T-helper 2 cell treated with Interferon-gamma antibody and Interleukin-4, amounts not matched to agents 100 ng/mL and 5 ng/mL, for 36 hours (primary cell): ENCODE measurements at regions not wholly inside any gene's neighbourhood (a gene's known extent, or its start where the extent isn't known, plus 50 kb on each side); places are given as distances from the start of the nearest gene placed in this dataset.
"Not testable (repeated sequence)": the region's sequence is repeated elsewhere in the genome, so short reads cannot be mapped to it uniquely, and the experiment has no call there.

Experiments used
- intact Hi-C: fragments of 100-400 bp; cut with micrococcal nuclease; formaldehyde crosslinking; loops from one replicate; pipeline ENCODE4 v1.15.1; 2023

DNA sequence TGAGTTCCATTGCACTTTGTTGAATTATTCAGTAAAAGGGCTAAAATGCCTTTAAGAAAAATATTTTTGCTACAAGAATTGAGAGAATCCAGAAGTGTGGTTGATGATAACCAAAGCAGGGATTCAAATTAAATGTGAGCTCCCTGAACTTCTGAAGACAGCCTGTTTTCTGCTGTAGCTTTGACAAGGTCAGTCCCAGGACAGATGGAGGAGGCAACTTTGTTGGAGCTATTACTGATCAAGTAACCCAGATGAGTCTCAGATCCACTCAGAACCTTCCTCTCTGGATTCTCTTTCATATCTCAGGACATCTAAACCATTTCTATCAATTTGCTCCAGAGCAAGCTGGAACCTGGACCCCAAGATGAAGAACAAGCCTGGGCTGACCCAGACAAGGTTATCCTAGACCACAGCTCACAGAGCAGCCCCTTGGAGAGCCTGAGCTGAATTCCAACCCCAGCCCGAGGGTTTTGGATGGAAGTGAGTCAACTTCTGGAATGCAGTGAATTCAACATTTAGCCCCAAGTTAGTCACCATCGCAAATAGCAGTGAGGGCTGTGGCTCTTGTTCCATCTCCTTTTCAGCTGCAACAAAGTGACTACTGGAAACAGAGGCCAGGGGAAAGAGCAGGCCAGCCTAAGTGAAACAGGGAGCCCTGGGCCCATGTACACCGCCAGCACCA is 137.8 kb upstream of the TSC22D1 start:
- intact Hi-C loops, result no loop called here

DNA sequence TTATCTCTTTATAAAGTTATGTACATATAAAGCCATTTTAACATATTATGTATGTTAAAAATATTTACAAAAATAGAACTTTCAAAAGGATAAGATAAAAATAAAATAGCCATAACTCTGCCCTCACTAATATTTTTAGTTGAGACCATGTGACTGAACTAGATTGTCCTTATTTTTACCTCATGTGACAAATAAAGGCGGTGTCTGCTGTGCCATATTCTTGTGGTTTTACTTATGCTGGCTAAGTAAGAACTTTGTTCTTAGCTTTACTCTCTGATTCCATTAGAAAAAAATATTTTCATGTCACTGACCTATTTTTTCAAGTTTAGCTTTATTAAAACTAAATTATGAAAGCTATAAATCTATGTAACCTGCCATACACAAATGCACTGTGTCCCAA is 135.6 kb upstream of the TSC22D1 start:
- intact Hi-C loops, result no loop called here

DNA sequence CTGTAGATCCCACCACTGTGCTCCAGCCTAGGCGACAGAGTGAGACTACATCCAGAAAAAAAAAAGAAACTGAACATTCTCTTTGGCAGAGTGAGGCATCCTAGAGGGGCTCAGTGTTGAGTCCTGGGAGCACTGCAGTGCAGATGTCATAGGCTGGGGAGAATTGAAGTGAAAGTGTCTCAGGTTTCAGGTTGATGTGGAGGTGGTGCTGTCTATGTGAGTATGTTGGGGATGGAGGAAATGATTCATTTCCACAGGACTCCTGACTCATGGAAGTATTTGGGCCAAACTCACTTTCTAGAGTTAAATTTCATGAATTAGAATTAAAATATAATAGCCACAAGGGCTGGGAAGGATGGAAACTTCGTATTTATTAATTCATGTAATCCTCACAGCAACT is 134.4 kb upstream of the TSC22D1 start:
- intact Hi-C loops, result no loop called here

DNA sequence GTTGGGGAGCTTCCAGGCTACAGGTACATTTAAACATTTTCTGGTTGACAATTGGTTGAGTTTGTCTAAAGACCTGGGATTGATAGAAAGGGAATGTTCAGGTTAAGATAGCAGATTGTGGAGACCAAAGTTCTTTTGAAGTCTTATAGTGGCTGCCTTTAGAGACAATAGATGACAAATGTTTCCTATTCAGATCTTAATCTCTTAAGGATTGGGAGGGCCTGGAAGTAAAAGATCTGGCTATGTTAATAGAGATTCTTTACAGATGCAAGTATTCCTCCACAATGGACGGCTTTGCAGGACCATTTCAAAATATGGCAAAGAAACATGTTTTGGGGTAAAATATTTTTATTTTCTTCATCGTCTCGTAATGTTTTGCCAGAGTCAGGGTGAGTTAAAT is 128.7 kb upstream of the TSC22D1 start:
- intact Hi-C loops, result not testable (repeated sequence)

DNA sequence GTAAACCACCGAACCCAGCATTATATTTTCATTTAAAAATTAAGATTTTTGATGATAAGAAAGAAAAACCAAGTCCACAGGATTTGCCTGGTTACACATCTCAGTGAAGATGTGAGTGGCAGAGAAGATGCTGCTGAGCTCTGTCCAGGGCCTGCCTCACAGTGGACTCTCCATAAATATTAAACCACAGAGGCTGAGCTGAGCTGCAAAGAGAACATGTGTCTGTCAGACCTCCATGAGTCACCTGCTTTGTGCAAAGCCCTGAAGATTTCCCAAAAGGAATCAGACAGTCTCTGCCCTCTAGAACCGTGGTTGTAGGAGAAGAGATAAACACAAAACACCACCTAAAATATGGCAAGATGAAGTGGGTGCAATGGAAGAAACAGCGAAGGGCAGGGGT is 127.2 kb upstream of the TSC22D1 start:
- intact Hi-C loops, result no loop called here

DNA sequence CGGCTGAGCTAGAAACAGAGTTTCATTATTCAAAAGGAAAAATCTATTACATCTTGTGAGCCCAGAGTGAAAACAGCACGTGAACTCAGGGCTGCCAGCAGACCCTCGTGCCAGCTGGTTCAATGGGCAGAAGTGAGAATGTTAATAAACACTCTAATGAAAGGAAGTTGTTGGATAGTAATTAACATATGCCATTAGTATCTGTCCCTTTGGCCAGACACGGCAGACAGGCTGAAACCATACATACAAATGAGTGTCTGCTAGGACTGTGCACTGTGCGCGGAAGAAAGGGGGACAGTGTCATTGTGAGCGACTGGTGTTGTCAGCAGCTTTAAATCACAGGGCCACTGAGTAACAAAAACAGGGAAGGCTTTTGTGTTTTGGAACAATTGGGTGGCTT is 121.9 kb upstream of the TSC22D1 start:
- intact Hi-C loops, result no loop called here

DNA sequence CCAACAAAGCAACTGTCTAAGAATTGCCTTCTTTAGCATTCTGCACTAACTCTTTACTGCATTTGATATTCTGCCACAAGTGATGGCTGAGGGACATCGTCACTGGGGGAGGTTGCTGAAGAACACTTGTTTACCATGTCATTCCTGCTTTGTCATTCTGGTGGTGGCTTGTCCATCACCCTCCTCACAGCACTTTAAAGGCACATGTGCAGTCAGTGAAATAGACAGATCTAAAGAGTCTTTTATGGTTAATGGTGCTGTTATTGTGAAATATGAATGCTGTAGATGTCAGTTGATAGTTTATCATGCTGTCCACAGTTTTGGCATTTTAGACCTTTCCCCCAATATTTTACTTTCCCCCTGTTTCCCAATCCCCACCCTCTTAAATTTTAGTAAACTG is 120.9 kb upstream of the TSC22D1 start:
- intact Hi-C loops, result no loop called here

DNA sequence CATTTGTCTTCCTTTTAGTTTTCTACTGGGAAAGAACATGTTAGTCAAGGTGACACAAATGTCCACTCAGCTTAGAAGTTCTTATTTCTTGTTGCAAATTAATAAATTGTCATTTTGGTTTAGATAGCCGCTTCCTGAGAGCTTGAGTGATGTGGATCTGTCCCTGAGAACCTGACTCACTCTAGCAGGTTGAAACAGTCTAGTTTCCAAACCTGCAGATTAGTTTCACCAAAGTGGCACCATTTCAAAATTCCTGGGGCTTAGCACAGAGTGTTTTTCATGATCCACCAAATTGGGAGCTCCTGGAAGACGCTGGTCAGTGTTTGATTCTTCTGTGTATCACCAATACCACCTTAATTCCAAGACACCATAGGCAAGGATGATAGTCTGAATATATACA is 119.4 kb upstream of the TSC22D1 start:
- intact Hi-C loops, result no loop called here

DNA sequence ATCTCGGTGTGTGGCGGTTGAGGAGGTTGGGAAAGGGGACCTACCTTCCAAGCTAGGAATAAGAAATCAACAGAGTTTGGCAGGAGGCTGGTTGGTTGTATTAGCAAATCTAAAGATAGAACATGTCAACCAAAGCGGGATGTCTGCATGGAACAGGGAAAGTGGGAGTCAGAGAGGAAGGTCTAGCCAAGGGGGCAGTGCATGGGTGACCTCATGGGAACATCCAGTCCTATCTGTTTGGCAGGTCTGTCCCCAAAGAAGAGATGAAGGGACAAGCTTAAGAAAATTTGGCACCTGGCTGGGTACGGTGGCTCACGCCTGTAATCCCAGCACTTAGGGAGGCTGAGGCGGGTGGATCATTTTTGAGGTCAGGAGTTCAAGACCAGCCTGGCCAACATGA is 118.7 kb upstream of the TSC22D1 start:
- intact Hi-C loops, result no loop called here

DNA sequence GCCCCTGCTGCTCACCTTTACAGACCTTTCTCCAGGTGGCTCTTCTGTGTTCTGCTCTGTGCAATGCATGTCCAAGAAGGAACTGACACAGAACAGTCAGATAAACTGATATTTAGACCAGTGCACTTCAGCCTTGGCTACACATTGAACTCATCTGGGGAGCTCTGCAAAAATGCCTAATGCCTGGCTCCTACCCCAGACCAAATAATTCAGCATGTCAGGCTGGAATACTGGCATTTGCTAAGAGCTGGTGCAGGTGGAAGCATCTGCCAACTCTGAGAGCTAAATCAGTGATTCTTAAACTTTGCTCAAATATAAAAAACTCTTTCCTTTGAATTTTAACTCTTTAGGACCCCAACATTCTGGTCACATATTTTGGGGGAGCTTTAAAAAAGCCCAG is 118.2 kb upstream of the TSC22D1 start:
- intact Hi-C loops, result no loop called here

DNA sequence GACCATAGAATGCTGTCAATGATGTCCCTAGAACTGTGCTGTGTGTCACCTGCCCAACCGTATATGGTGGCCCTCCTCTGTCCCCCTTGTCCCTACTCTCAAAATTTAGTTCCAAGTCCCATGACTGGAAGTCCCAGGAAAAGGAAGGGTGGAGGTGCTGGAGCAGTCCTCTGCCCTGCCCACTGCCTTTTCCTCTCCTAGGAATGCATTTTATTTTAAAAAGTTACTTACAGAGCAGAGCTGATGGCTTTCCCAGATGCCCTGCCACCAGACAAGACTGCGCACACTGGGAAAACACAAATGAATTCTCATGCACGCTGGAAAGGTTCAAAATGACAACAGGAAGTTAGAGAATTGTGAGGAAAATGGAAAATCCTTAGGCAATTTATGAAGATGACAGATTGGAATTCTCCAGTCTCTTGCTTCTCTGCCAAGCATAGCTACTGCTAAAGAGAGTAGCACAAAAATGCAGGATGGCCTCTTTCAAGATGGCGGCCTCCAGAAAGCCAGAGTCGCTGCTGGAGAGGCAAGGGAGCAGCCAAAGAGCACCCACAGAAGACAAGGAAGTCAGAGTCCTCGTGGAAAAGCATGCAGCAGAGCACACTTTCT is 117.1 kb upstream of the TSC22D1 start:
- intact Hi-C loops, result no loop called here

DNA sequence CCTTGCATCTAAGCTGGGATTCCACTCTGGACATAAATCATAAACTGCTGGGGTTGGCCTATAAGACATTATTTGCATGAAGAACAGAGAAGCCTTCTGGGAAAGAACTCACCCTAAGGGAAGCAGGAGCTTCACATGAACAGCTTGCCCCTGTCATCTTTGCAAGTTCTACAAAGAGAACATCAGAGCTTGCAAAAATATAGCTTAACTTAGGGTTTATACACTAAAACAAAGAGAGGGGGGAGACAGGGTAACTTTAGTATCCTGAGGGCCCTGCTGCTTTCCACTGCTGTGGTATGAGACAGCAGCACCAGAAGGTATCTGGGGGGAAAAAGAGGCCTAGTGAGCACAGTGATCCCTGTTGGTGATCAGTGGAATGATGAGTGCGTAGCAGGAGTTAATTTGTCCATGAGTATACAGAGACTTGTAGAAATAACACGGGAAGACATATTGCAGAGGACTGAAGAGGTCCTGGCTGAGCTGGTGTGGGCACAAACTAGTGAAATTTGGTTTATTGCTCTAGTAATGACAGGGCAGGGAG is 116.1 kb upstream of the TSC22D1 start:
- intact Hi-C loops, result no loop called here

DNA sequence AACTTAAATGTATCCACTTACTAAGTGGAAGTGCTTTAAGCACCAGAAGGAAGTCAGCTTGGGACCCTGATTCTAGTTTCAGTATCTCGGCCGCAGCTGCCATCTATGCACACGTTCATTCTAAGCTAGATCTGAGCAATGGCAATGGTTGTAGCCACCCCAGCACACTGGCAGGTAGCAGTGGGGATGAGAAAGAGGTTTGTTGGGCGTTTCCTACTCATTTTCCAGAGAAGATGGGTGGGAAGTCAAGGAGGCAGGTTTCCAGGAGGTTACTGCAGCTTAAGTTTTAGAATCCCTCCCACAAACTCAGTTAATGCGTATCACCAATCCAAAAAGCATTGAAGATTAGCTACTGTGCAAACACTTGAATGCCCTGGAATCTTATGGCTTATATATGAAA is 114.2 kb upstream of the TSC22D1 start:
- intact Hi-C loops, result no loop called here

DNA sequence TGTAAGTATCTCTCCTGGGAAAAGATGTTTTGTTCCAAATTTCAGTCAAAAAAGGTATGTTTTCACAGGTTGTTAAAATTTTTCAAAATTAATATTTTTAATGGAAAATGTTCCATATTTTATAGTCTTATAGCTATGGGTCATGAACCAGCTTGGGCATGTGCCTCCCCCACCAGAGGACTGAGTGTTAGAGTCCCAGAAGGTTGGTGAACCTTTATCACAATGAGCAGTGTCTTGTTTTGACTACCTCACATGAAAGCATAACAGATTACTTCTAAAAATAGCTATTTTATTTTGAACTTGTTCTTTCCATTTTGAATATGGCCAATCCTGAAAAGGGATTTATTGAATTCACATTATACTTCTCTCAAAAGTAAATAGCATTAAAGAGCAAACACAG is 112.5 kb upstream of the TSC22D1 start:
- intact Hi-C loops, result no loop called here

DNA sequence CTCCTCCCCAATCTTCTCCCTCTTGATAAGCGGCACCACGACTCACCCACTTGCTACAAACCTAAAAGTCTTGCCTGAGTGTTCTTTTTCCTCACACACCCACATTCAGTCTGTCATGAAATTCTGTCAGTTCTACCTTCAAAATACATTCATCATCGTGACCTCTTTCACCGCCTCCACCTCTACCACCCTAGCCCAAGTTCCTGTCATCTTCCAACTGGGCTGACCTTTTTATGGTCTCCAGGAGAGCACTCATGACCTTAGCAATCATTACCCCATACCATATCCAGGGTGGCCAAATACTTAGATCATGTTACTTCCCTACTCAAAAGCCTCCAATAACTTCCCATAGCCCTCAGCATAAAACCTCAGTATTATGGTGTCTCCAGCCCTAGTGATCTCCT is 110.4 kb upstream of the TSC22D1 start:
- intact Hi-C loops, result no loop called here

DNA sequence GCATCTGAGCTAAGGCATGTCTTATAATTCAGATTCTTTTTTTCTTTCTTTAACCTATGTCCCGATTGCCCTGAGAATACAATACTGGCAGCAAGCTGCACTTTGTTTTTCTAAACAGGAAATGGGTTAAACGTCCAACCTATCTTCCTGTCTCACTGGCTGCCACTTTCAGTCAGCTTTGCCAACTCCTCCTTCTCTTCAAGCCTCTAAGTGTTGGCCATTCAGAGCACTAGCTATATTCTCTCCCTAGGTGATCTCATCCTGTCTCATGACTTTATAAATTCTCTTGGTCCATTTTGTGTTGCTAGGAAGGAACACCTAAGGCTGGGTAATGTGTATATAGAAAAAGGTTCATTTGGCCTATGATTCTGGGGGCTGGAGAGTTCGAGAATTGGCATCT is 109.5 kb upstream of the TSC22D1 start:
- intact Hi-C loops, result no loop called here

DNA sequence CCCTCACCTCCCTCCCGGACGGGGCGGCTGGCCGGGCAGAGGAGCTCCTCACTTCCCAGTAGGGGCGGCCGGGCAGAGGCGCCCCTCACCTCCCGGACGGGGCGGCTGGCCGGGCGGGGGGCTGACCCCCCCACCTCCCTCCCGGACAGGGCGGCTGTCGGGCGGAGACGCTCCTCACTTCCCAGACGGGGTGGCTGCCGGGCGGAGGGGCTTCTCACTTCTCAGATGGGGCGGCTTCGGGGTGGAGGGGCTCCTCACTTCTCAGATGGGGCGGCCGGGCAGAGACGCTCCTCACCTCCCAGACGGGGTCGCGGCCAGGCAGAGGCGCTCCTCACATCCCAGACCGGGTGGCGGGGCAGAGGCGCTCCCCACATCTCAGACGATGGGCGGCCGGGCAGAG is 106.3 kb upstream of the TSC22D1 start:
- intact Hi-C loops, result not testable (repeated sequence)

DNA sequence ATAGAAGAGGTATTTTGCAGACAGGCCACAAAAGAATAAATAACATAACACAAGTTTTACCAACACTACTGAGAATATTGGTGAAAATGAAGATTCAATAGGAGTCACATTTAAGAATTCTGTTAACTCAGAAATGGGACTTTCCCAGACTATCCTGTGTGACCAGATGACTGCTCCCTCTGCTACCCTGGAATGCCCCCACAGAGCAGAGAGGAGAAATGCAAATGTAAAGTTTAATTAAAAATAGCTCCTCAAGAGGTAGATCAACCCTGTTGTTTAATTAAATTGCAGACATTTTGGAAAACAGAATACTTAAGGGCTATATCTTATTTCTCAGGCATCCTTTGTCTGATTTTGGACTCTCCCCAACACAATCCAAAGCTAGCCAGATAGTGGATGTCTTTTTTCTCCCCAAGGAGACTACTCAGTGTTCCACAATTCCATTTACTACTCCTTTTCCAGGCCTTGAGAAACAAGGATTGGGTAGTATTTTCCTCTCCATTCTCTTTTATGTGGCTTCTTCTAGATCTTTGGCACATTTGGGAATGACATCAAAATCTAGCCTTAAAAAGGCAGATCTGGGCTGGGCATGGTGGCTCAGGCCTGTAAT is 104.7 kb upstream of the TSC22D1 start:
- intact Hi-C loops, result no loop called here

DNA sequence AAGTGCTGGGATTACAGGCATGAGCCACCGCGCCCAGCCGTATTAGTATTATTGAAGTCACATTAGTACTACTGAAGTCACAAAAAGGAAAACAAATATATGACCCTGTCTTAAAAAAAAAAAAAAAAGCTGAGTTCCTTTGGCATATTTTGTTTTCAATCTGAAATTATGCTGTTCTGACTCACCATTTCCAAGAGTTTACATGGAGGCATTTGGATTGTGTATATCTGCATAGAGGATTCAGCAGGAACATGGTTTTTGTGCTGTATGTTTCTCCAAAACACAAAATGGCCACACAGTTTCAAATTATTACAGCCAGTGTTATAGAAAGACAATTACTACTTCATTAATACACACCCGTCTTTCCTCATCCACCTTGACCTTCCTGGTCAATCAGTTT is 103.5 kb upstream of the TSC22D1 start:
- intact Hi-C loops, result no loop called here

DNA sequence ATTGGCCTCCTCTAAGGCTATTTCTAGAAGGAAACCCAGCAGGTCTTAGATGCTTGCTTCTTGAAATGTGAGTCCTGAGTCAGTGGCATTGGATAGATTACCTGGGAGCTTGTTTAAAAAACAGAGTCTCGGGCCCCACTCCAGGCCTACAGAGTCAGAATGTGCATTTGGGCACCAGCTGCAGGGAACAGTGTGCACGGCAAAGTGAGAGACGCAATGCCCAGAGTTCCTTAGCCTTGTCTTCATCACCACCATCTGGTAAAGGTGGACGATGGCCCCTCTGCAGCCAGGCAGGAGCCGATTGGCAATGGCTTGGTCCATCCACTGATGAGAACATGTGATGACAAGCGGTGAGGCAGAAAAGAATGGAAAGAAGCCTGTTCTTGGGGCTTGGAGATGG is 102.1 kb upstream of the TSC22D1 start:
- intact Hi-C loops, result no loop called here

DNA sequence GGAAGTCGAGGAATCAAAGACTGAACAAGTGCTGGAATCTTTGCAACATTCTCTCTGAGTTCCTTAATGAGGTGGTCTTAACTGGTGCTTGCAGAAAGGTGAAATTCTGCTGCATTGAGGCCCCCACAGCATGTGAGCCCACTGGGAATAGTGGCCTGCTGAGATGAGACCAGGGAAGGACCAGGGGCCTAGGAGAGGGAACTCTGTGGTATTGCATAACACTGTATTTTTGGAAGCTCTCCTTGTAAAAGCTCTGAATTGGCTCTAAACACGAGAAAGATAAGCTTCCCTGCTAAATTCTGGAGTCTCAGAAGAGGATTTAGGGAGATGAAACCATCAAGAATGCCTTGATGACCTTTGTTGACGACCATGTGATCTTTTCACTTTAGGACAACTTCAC is 100.4 kb upstream of the TSC22D1 start:
- intact Hi-C loops, result no loop called here

DNA sequence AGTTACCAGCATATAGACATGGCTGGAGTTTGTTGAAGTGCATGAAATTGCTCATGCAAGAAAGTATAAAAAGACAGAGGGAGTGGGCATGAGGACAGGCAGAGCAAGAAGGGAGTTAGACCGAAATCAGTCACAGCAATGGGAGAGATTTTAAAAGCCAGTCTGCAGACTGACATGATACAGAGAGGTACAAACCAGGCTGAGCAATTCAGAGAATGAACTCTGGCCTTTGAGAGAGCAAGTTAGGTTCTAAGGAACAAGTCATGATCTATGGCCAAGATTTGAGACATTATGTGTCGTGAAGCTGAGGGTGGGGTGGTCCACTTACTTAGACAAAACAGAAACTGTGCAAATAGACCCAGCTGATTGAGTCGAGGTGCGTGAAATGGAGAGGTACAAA is 93.4 kb upstream of the TSC22D1 start:
- intact Hi-C loops, result no loop called here

DNA sequence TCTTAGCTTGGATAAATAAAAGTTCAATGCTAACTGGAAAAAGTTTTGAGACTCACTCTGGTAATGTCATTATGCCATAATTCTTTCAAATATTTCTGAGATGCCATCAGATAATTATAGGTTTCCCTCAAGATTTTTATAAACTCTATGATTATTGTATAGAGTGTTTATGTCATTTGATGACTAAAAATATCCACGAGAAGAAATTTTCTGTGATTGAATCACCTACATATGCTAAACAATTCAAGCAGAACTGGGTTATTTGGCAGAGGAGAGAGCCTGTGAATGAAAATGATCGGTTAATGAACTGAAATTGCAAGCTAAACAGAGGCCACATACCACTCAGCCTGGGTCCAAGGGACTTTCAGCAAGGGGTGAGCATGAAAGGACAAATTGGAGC is 92.6 kb upstream of the TSC22D1 start:
- intact Hi-C loops, result no loop called here
